Vagina (tissue), 2 donors: ENCODE measurements at regions not wholly inside any gene's neighbourhood (a gene's known extent, or its start where the extent isn't known, plus 50 kb on each side); places are given as distances from the start of the nearest gene placed in this dataset.

Experiments
- DNase-seq, 2 donors: peaks; one replicate each; pipeline ENCODE4 v3.0.0-alpha.2; 2017; ENCODE audit errors: extremely low spot score in 2 of 2
- H3K27ac ChIP-seq: fragments of 200-600 bp; sonication (generic); one replicate; pipeline ENCODE4 v1.5.1; 2019
- H3K27me3 ChIP-seq: fragments of 200-600 bp; sonication (generic); one replicate; pipeline ENCODE4 v1.5.1; 2019
- H3K36me3 ChIP-seq, 2 donors: fragments of 200-600 bp; sonication (generic); one replicate each; pipeline ENCODE4 v1.5.1; 2017 to 2019
- H3K4me1 ChIP-seq: fragments of 200-600 bp; sonication (generic); one replicate; pipeline ENCODE4 v1.5.1; 2019
- H3K4me3 ChIP-seq, 2 donors: fragments of 200-600 bp; sonication (generic); 1 replicate in 1 of 2; 2 replicates in 1 of 2; pipeline ENCODE4 v1.5.1; 2016 to 2019
- H3K9me3 ChIP-seq: fragments of 200-600 bp; sonication (generic); one replicate; pipeline ENCODE4 v1.5.1; 2019
- CTCF ChIP-seq, 3 experiments: fragments of 450-650 bp in 2 of 3; fragments of 200-600 bp in 1 of 3; sonication (generic) in 1 of 3; IDR thresholded peaks; one replicate each; pipeline ENCODE4 v1.5.1; 2017 to 2019; ENCODE audit warnings: antibody characterized with exemption in 3 of 3, mild to moderate bottlenecking in 2 of 3, moderate library complexity in 2 of 3
- POLR2A ChIP-seq, 2 donors: fragments of 450-650 bp; IDR thresholded peaks; one replicate each; pipeline ENCODE4 v1.6.1; 2017; ENCODE audit warnings: antibody characterized with exemption in 2 of 2, mild to moderate bottlenecking in 2 of 2, moderate library complexity in 2 of 2
- POLR2AphosphoS5 ChIP-seq, 2 donors: sonication (generic); formaldehyde crosslinking; IDR thresholded peaks; one replicate each; pipeline ENCODE4 v1.9.0; 2017; ENCODE audit warnings: antibody characterized with exemption in 2 of 2, mild to moderate bottlenecking in 2 of 2, low read depth in 1 of 2; ENCODE audit not compliant: insufficient read depth in 1 of 2
- intact Hi-C: fragments of 100-400 bp; cut with DNase I; formaldehyde crosslinking; loops from one replicate; pipeline ENCODE4 v1.15.1; 2023

- intact Hi-C loops, result no loop called here
These were observed 74.8 kb upstream of the PCED1B start for GRCh38 chr12:47004634-47005033.

GRCh38 chr12:47007048-47007447 lies 72.4 kb upstream of the PCED1B start:
- Histone ChIP-seq H3K4me3 (no peak overlapping the region), H3K4me1 (no peaks in the 10 kb centered on the region), H3K27ac (no peak overlapping the region), H3K9me3 (no peaks in the 10 kb centered on the region), H3K27me3 (no peaks in the 10 kb centered on the region), H3K36me3 (no peaks in the 10 kb centered on the region)
- DNase-seq, result no peak
- intact Hi-C loops, result no loop called here
- TF ChIP-seq POLR2A (IDR thresholded peaks at IDR 0.05), result no peak
- no peak for TF ChIP-seq CTCF (IDR thresholded peaks at IDR 0.05)
- no peak for TF ChIP-seq POLR2AphosphoS5 (IDR thresholded peaks at IDR 0.05; ENCODE audit: insufficient read depth in 1 of 2, low read depth in 1 of 2)

More at GRCh38 chr12:47004634-47005033, 74.8 kb upstream of the PCED1B start:
- H3K4me1 ChIP-seq, result no peaks in the 10 kb centered on the region
- no peaks in the 10 kb centered on the region for H3K27me3 ChIP-seq
- H3K4me3 ChIP-seq, result no peak overlapping the region
- no peak for TF ChIP-seq CTCF (IDR thresholded peaks at IDR 0.05)
- TF ChIP-seq POLR2A (IDR thresholded peaks at IDR 0.05), result no peak
- TF ChIP-seq POLR2AphosphoS5 (IDR thresholded peaks at IDR 0.05; ENCODE audit: insufficient read depth in 1 of 2, low read depth in 1 of 2), result no peak
- DNase-seq, result no peak
- no peak overlapping the region for H3K27ac ChIP-seq
- H3K36me3 ChIP-seq, result no peaks in the 10 kb centered on the region
- H3K9me3 ChIP-seq, result no peaks in the 10 kb centered on the region

- no peaks in the 10 kb centered on the region for H3K36me3 ChIP-seq
- no peak for DNase-seq
- H3K27ac ChIP-seq, result no peak overlapping the region
- H3K4me1 ChIP-seq, result no peaks in the 10 kb centered on the region
- no peak overlapping the region for H3K4me3 ChIP-seq
- no peaks in the 10 kb centered on the region for H3K27me3 ChIP-seq
- no peaks in the 10 kb centered on the region for H3K9me3 ChIP-seq
- intact Hi-C loops, result no loop called here
- TF ChIP-seq POLR2AphosphoS5 (IDR thresholded peaks at IDR 0.05; ENCODE audit: insufficient read depth in 1 of 2, low read depth in 1 of 2), result no peak
- TF ChIP-seq POLR2A (IDR thresholded peaks at IDR 0.05), result no peak
- TF ChIP-seq CTCF (IDR thresholded peaks at IDR 0.05), result no peak
These were observed 66.9 kb upstream of the PCED1B start for GRCh38 chr12:47012552-47012951.

GRCh38 chr12:47014474-47014873 lies 64.9 kb upstream of the PCED1B start:
- H3K36me3 ChIP-seq, result no peaks in the 10 kb centered on the region
- H3K4me1 ChIP-seq, result no peaks in the 10 kb centered on the region
- TF ChIP-seq CTCF (IDR thresholded peaks at IDR 0.05) (no peak), POLR2A (IDR thresholded peaks at IDR 0.05) (no peak), POLR2AphosphoS5 (IDR thresholded peaks at IDR 0.05; ENCODE audit: insufficient read depth in 1 of 2, low read depth in 1 of 2) (no peak)
- H3K27me3 ChIP-seq, result no peaks in the 10 kb centered on the region
- H3K4me3 ChIP-seq, result no peak overlapping the region
- no peak overlapping the region for H3K27ac ChIP-seq
- intact Hi-C loops, result no loop called here
- no peaks in the 10 kb centered on the region for H3K9me3 ChIP-seq
- DNase-seq, result no peak

GRCh38 chr12:47015381-47015780 lies 64.0 kb upstream of the PCED1B start:
- DNase-seq, result no peak
- no peaks in the 10 kb centered on the region for H3K9me3 ChIP-seq
- intact Hi-C loops, result no loop called here
- H3K27me3 ChIP-seq, result no peaks in the 10 kb centered on the region
- H3K4me1 ChIP-seq, result no peaks in the 10 kb centered on the region
- H3K27ac ChIP-seq, result no peak overlapping the region
- TF ChIP-seq POLR2AphosphoS5 (IDR thresholded peaks at IDR 0.05; ENCODE audit: insufficient read depth in 1 of 2, low read depth in 1 of 2), result no peak
- no peak for TF ChIP-seq CTCF (IDR thresholded peaks at IDR 0.05)
- no peak for TF ChIP-seq POLR2A (IDR thresholded peaks at IDR 0.05)
- H3K36me3 ChIP-seq, result no peaks in the 10 kb centered on the region
- no peak overlapping the region for H3K4me3 ChIP-seq
